OCI-M1 (cell line): ENCODE measurements at regions not wholly inside any gene's neighbourhood (a gene's known extent, or its start where the extent isn't known, plus 50 kb on each side); places are given as distances from the start of the nearest gene placed in this dataset.
A peak's percentile ranks its signal among the peaks of the same experiment; 100 is the strongest.

ENCODE experiments used
- DNase-seq: peaks from one replicate; lab custom pipeline; 2025; lab: John Stamatoyannopoulos, UW

DNA sequence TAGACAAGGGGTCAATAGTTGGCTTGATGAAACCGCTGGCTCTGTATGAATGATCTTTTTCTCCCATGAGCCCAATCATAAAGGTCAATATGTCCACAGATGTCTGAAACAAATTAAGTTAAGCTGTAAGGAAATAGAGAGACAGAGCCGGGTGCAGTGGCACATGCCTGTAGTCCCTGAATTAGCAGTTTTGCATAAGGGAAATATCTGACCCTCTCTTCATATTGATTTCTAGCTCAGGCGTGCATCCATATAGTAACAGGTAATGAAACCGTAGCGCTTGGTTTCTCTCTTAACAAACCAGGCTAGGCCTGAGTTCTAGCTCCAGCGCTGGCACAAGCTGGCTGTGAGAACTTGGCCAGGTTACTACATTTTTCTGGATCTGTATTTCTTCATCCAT, 118.1 kb upstream of the ERCC6L2 start:
- no peak for DNase-seq

DNA sequence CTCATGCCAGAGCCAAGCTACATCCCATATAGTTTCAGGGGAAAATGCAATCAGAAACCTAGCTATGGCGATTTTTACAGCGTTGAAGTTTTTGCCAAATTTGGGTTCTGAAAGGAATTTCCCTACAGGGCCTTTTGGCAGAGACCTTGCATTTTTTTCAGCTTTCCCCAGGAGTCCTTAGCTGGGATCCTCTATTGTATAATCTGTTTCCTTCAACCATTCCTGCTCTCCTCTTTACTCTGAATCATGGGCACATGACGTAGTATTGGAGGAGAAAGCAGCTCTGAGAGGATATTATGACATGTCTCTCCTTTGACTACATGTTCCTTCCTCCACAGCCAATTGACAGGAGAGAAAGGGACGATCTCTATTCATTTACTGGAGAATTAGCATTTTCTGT, 118.5 kb upstream of the ERCC6L2 start:
- DNase-seq = no peak

DNA sequence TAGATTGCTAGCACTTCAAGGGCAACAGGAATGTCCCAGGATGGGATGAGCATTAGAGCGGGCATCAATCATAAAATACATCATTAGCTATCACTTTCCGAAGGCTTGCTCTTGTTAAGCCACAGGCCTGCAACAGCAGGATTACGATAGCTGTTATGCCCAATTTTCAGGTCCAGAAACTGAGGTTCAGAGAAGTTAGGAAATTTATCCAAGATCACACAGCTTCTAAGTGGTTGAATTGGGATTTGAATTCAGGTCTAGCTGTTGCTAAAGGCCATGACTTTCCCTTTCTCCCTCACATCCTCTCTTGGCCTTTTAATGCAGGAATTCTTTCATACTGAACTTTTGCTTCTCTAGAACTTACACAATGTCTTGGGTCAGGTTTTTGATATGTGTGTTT, 119.4 kb upstream of the ERCC6L2 start:
- no peak for DNase-seq

DNA sequence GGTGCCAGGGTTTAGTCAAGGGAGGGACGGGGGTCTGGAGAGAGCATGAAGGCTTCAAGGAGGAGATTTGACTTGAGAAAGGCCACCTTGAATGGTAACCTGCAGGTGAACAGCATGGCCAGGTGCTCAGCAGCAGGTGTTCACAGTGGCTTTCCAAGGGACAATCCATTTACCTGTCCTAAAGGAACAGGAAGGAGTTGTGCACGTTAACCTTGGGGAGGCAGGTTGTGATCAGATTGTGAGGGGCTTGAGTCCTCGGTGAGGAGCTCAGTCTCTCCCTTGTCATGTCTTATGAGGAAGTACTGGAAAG, 120.1 kb upstream of the ERCC6L2 start:
- DNase-seq = no peak

DNA sequence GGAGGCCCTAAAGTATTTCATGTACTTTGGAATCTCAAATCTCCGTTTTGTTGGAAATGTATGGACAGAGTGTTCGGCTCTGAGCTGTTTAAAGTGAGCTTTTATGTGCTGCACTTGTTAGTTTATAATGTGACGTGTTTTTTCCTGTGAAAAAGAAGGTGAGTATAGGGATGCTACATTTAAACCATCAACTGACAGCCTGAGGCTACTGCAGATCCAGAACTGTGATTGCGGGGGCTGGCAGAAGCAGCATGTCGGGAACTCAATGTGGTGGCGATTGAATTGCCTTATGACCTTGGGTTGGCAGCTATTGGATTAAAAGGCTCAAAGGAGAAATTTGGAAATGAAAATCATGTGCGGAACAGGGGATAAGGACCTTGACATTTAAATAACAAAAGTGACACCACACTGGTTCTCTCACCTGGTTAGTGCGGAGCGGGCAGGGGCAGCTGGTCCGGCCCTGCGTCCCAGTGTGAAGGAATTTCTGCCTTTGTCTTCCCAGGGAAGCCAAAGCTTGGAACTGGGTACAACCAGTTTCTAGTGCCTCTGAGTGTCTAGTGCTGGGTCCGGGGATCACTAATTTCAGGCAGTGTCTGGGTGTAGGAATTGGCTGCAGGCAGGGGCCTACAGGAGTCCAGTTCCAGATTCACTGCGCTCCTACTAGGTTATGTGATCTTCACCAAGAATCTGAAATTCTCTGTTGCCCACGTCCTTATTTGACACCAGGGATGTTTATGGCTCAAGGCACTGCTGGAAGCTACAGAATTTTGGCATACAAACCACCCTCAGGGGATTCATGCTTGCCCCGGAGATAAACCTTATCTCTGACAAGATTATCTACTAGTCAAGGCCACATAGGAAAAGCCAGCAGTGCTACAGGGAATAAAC, 120.7 kb upstream of the ERCC6L2 start:
- no peak for DNase-seq

DNA sequence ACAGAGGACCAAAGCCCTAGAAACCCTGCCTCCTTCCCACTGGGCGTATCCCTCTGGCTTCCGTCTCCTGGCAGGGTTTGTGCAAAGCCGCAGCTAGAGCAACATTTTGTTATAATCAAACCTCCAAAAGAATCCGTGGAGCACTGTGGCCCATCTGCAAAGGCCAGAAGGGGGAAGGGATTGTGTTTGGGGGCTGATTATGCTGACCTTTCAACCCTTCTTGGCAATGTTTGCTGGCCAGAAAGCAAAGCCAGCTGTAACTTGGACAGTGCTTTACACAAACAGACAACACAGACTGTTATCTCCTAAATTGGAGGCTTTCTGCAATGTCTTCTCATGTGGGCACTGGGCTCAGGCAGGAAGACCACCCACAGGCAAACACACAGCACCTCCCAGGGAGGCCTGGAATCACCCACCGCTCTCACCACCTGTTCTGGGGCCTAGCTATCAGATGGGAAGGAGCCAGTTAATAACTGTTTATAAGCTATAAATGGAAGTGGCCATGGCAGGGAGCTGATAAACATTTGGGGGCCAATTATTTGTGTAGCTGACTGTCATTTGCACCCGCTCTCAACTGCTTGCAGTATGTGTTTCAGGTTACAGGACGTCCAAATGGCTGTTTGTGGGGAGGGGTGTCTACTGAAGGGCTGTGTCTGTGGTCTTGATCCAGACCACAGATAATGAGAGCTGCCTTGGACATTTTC, 121.6 kb upstream of the ERCC6L2 start:
- DNase-seq = peak; percentile 72

- DNase-seq = no peak
Observed at GRCh38 chr9:95752129-95752731, 123.3 kb upstream of the ERCC6L2 start.

- no peak for DNase-seq
Observed at GRCh38 chr9:95751520-95751790, 124.0 kb upstream of the ERCC6L2 start.

DNA sequence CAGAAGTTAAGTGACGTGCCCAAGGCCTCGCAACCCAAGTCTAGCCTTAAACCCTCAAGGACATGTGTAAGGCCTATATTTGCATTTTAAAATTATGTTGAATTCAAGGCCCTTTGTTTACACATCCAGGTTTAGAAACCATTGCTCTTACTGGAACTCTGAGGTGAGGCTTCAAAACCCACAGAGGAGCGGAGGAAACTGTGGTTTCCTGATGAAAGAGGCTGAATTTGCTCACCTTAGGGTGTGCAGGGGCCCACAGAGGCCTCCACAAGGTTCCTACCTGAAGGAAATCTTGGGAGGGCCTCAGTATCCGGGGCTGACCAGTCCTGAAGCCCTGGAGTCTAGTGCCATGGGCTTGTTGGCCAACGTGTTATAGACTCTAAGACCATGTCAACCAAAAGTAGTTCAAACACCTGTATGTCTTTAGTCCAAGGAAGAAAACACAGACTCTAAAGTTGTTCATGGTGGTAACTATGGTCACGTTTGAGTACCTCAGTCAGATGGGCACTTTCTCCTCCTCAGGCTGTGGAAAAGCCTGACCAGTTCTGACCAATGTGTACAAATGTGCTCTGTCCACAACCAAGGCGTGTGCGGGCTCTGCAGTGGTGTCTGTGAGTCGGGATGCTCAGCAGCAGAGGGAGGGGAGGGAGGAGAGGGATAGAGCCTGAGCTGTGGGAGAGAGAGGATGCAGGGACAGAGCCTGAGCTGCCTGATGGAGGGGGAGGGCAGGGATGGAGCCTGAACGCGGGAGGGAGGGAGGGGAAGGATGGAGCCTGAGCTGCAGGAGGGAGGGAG, 124.6 kb upstream of the ERCC6L2 start:
- no peak for DNase-seq

DNA sequence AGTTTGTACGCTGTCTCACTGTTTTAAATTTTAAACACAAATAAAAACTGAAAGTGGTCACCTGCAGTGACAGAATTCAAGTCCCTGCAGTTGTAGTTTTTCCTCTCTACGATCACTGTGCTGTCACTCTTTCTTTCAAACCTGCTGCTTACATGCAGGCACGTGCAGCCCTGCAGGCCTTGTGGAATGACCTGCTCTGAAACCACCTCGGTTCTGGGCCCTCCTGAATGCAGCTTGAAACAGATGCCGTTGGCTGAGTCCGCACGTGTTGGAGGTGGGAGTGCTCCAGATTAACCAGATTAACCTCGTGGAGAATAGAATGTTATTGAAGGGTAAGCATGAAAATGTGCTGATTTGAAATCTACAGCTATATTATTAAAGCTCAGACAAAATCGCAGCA, 126.0 kb upstream of the ERCC6L2 start:
- DNase-seq = no peak

DNA sequence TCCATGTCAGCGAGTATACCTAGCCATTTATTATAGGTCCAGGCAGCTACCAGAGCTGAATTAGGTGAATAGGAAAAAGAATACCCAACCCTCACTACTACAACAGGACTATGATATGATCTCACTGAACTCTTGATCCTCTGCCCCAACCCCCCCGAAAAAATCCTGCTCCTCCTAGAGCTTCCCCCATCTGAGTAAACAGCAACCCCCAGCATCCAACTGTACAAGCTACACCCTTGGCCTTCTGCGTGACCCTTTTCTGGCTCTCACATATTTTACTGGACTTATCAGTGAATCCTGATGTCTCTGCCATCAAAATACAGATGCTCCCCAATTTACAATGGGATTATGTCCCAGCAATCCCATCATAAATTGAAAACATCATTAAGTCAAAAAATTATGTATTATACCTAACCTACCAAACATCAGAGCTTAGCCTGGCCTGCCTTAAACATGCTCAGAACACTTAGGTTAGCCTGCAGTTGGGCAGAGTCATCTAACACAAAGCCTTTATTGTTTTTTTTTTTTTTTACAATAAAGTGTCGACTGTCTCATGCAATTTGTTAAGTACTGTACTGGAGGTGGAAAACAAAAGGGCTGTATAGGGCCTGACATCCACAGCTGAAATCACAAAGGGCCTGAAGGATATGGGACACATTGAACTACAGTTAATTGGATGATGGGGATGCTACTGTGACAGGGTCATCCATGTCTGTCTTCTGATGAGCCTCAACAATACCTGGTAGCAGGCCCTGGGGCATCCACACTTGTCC, 128.9 kb upstream of the ERCC6L2 start:
- no peak for DNase-seq

- DNase-seq = no peak
Observed at GRCh38 chr9:95742821-95743220, 132.7 kb upstream of the ERCC6L2 start.

DNA sequence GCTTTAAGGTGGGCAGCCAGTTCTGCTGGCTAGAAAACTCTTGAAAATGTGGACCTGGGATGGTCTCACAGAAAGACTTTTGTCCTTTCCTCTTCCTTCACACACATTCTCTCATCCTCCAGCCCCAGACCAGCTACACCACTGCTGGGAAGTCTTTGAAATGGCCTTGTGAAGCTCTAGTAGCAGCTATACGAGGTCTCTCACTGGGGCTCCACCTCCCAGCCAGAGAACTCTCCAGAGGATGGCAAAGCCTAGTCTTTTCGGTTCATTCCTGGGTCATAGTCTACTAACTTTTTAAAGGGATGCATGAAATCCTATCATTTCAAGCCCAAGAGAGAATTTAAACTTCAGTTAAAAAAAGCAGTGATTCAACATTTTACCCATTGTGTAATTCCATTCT, 133.9 kb upstream of the ERCC6L2 start:
- DNase-seq = no peak

DNA sequence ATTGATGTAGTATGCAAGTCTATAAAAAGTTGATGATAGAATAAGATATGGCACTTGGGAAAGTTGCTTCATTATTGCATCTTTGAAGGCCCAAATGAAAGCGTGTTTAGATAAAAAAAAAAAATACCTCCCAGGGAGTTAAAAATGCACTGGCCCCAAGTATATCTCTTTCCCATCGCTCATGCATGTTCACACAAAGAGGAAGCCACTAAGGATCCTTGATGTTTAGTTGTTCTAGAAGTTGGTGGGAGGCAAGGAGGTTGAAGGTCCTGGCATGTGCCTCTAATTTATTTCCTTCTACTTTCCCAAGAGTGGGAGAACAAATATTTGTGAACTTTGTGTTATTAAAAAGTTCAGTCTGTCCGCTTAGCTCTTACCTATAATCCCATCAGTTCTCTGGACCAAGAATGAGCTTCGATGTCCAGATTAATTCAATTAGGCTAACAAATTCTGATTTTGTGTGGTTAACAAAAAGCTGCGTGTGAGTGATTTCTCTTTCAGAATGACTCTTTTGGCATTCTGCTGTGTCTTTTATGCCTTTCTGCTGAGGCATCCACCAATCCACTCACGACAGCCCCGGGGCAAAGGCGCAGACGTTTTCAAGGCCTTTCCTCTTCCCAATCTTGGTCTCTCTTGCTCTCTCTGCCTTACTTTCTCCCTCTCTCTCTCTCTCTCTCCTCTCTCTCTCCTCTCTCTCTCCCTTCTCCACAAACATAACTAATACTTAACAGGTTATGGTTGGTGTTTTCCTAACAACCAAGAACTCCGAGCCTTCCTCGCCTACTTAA, 135.1 kb upstream of the ERCC6L2 start:
- no peak for DNase-seq

GRCh38 chr9:95738438-95738837, 137.1 kb upstream of the ERCC6L2 start:
- no peak for DNase-seq

- no peak for DNase-seq
Observed at GRCh38 chr9:95736891-95737522, 138.5 kb upstream of the ERCC6L2 start.

DNA sequence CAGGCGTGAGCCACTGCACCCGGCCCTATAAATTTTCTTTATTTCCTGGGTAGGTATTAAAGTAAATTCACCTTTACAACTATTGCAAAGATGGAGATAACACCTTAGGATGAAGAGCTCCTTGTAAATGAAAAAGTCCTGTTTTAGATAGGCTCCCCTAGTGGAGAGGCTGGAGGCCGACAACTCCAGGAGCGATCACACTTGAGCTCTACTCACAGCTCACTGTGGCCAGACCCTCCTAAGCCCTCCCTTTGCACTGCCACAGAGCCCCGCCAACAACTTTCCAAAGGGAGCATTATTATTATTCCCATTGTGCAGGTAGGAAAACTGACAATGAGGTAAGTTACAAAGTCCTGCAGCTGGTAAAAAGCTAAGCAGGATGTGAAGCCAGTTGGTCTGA, 139.1 kb upstream of the ERCC6L2 start:
- no peak for DNase-seq

DNA sequence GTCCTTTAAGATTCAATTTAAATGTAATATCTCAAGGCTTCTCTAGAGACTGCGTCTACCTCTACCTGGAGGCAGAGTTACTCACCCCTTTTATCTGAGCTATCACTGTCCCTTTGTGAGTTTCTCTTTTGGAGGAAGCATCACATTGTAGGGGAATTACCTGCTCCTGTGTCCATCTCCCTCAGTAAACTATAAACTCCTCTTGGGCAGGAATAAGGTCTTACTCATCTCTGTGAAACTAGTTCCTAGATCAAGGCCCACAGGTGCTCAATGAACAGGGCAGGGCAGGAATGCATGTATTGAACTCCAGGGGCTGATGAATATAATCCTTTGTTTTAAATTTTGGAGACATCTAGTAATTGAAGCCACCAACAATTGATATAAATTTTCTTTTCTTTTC, 139.8 kb upstream of the ERCC6L2 start:
- DNase-seq = no peak

GRCh38 chr9:95733741-95734666, 141.5 kb upstream of the ERCC6L2 start:
- DNase-seq = no peak
